Endothelial cell of umbilical vein (primary cell): ENCODE measurements at regions not wholly inside any gene's neighbourhood (a gene's known extent, or its start where the extent isn't known, plus 50 kb on each side); places are given as distances from the start of the nearest gene placed in this dataset.

ENCODE experiments used
- BruUV-seq: library from RNA; stranded (reverse); fragments of 400-500 nt; replicated peaks from 2 replicates; lab custom pipeline; 2021; lab: Mats Ljungman, UMichigan
- CTCF ChIA-PET: fragments of 300-600, 350-600 bp; sonication (Branson Sonifier 250); formaldehyde crosslinking; loops from one replicate; lab custom pipeline; 2021; ENCODE audit warnings: antibody characterized with exemption, inconsistent platforms; lab: Charles Lee
- POLR2A ChIA-PET: fragments of 300-600, 350-600 bp; sonication (Branson Sonifier 250); formaldehyde crosslinking; loops from one replicate; lab custom pipeline; 2021; ENCODE audit warnings: antibody characterized with exemption, inconsistent platforms; lab: Charles Lee
- DNase-seq: peaks from one replicate; pipeline ENCODE4 v3.0.0-alpha.2; 2011; ENCODE audit warnings: low read depth, low spot score
- FAIRE-seq: peaks from 2 replicates; lab custom pipeline; 2011; peaks lifted over from hg19 to GRCh38; lab: Jason Lieb, UNC
- H2AFZ ChIP-seq: 2 replicates; pipeline ENCODE4 v1.6.0; 2012; ENCODE audit warnings: low read depth, low read length, control low read depth, inconsistent platforms
- H3K27ac ChIP-seq: 2 replicates; pipeline ENCODE4 v1.5.1; 2011; ENCODE audit warnings: low read depth, mild to moderate bottlenecking, control low read depth, low read length, moderate library complexity; ENCODE audit not compliant: insufficient read depth
- H3K27me3 ChIP-seq, 2 experiments: 2 replicates each; pipeline versions ENCODE4 v1.6.0 to v1.6.1; 2011; ENCODE audit warnings: low read length in 2 of 2, mixed read lengths in 1 of 2; ENCODE audit not compliant: control insufficient read depth in 2 of 2, insufficient read depth in 2 of 2
- H3K36me3 ChIP-seq, 2 experiments: 2 replicates in 1 of 2; 3 replicates in 1 of 2; pipeline ENCODE4 v1.5.1; 2011; ENCODE audit warnings: low read length in 2 of 2, mild to moderate bottlenecking in 1 of 2, moderate library complexity in 1 of 2; ENCODE audit not compliant: control insufficient read depth in 2 of 2, insufficient read depth in 2 of 2; ENCODE audit errors: extremely low read depth in 1 of 2
- H3K4me1 ChIP-seq: 3 replicates; pipeline ENCODE4 v1.5.1; 2011; ENCODE audit warnings: mild to moderate bottlenecking, low read length; ENCODE audit not compliant: control insufficient read depth, insufficient read depth; ENCODE audit errors: extremely low read depth
- H3K4me2 ChIP-seq: 2 replicates; pipeline ENCODE4 v1.6.1; 2011; ENCODE audit warnings: low read length, control low read depth, mixed read lengths; ENCODE audit not compliant: insufficient read depth
- H3K4me3 ChIP-seq, 3 experiments: fragments of 200-600 bp in 1 of 3; sonication (generic), shearing (Covaris generic) in 1 of 3; replicated peaks in 1 of 3; 2 replicates each; pipeline ENCODE4 v1.5.1; 2011 to 2016; ENCODE audit warnings: control low read depth in 3 of 3, low read length in 3 of 3, mild to moderate bottlenecking in 2 of 3, inconsistent platforms in 1 of 3, low read depth in 1 of 3, moderate library complexity in 1 of 3; ENCODE audit not compliant: insufficient read depth in 1 of 3
- H3K79me2 ChIP-seq: 2 replicates; pipeline ENCODE4 v1.6.0; 2012; ENCODE audit warnings: low read length, inconsistent platforms; ENCODE audit not compliant: control insufficient read depth, insufficient read depth
- H3K9ac ChIP-seq: replicated peaks from 2 replicates; pipeline ENCODE3; 2011; ENCODE audit warnings: low read length, control low read depth; ENCODE audit not compliant: insufficient read depth; ENCODE audit errors: extremely low read depth
- H3K9me1 ChIP-seq: replicated peaks from 3 replicates; pipeline ENCODE4 v1.6.0; 2011; ENCODE audit warnings: mild to moderate bottlenecking, low read length; ENCODE audit not compliant: control insufficient read depth, insufficient read depth; ENCODE audit errors: extremely low read depth
- H3K9me3 ChIP-seq: replicated peaks from 2 replicates; pipeline ENCODE4 v1.5.1; 2012; ENCODE audit warnings: low read length, inconsistent platforms; ENCODE audit not compliant: control insufficient read depth, insufficient read depth
- H4K20me1 ChIP-seq: replicated peaks from 2 replicates; pipeline ENCODE3; 2011; ENCODE audit warnings: mild to moderate bottlenecking, low read length; ENCODE audit not compliant: control insufficient read depth, insufficient read depth; ENCODE audit errors: extremely low read depth
- CTCF ChIP-seq, 2 donors: IDR thresholded peaks; 1 replicate in 1 of 2; 2 replicates in 1 of 2; pipeline ENCODE4 v1.5.1; 2011; ENCODE audit warnings: low read length in 2 of 2, mild to moderate bottlenecking in 2 of 2, moderate library complexity in 2 of 2, control low read depth in 1 of 2, inconsistent platforms in 1 of 2, low read depth in 1 of 2; ENCODE audit not compliant: insufficient read depth in 1 of 2; ENCODE audit errors: extremely low read depth in 1 of 2
- EZH2 ChIP-seq: IDR thresholded peaks from 2 replicates; pipeline ENCODE4 v1.6.1; 2012; ENCODE audit warnings: borderline replicate concordance, low read depth, mild to moderate bottlenecking, moderate library complexity, low read length, inconsistent platforms; ENCODE audit not compliant: severe bottlenecking
- FOS ChIP-seq: IDR thresholded peaks from 2 replicates; pipeline ENCODE4 v1.6.1; 2011; ENCODE audit warnings: mild to moderate bottlenecking, low read length, moderate library complexity, borderline replicate concordance; ENCODE audit not compliant: insufficient read depth
- GATA2 ChIP-seq: IDR thresholded peaks from 2 replicates; pipeline ENCODE4 v1.7.0; 2011; ENCODE audit warnings: low read depth, mild to moderate bottlenecking, moderate library complexity, mixed read lengths, low read length; ENCODE audit not compliant: insufficient read length, insufficient read depth
- JUN ChIP-seq: IDR thresholded peaks from 2 replicates; pipeline ENCODE4 v1.6.1; 2011; ENCODE audit warnings: borderline replicate concordance, low read depth; ENCODE audit not compliant: insufficient read length, insufficient read depth
- MAX ChIP-seq: IDR thresholded peaks from 2 replicates; pipeline ENCODE4 v1.6.1; 2011; ENCODE audit not compliant: insufficient read depth, insufficient read length
- MYC ChIP-seq: IDR thresholded peaks from one replicate; pipeline ENCODE4 v1.6.1; 2011; ENCODE audit warnings: mild to moderate bottlenecking, low read depth, low read length
- POLR2A ChIP-seq: IDR thresholded peaks from 2 replicates; pipeline ENCODE4 v1.6.1; 2012; ENCODE audit warnings: low read depth, mild to moderate bottlenecking, control low read depth, low read length
- POLR2AphosphoS5 ChIP-seq: IDR thresholded peaks from 2 replicates; pipeline ENCODE4 v1.6.1; 2012; ENCODE audit warnings: low read depth, mild to moderate bottlenecking, control low read depth, low read length, moderate library complexity; ENCODE audit not compliant: insufficient read depth
- dilution Hi-C: fragments of 300-500 bp; cut with MboI; formaldehyde crosslinking; loops from one replicate; pipeline ENCODE4 v1.15.0; 2019; ENCODE audit warnings: low sequenced_read_pairs; ENCODE audit not compliant: extremely low pct_ligation_motif_present
- intact Hi-C: fragments of 100-400 bp; cut with micrococcal nuclease; formaldehyde crosslinking; loops from one replicate; pipeline ENCODE4 v1.10.0; 2022

- POLR2A ChIA-PET = no interaction called here
- intact Hi-C loops (no loop called here), dilution Hi-C loops (no loop called here)
- no TSS peak for BruUV-seq
- DNase-seq (no peak), FAIRE-seq (no peak)
- Histone ChIP-seq H2AFZ (no peak overlapping the region), H3K9me3 (no peaks in the 10 kb centered on the region), H3K27ac (no peak overlapping the region), H3K4me3 (no peak overlapping the region), H3K4me2 (no peak overlapping the region), H4K20me1 (no peaks in the 10 kb centered on the region), H3K9ac (no peak overlapping the region), H3K79me2 (no peaks in the 10 kb centered on the region), H3K27me3 (no peaks in the 10 kb centered on the region), H3K4me1 (no peaks in the 10 kb centered on the region), H3K36me3 (no peaks in the 10 kb centered on the region), H3K9me1 (no peaks in the 10 kb centered on the region)
- CTCF ChIA-PET = no interaction called here
- no peak for TF ChIP-seq POLR2AphosphoS5
- TF ChIP-seq MYC = no peak
- no peak for TF ChIP-seq JUN
- TF ChIP-seq CTCF (IDR thresholded peaks at IDR 0.05; ENCODE audit: extremely low read depth in 1 of 2, insufficient read depth in 1 of 2, low read depth in 1 of 2, low read length in 2 of 2) = no peak
These were observed 166.5 kb downstream of the RTP5 start for GRCh38 chr2:242035858-242036652.

GRCh38 chr2:242036653-242036950 lies 167.1 kb downstream of the RTP5 start:
- TF ChIP-seq MYC = no peak
- TF ChIP-seq GATA2 = no peak
- TF ChIP-seq POLR2AphosphoS5 = no peak
- TF ChIP-seq CTCF (IDR thresholded peaks at IDR 0.05; ENCODE audit: extremely low read depth in 1 of 2, insufficient read depth in 1 of 2, low read depth in 1 of 2, low read length in 2 of 2) = no peak
- no peak for TF ChIP-seq FOS
- no peak for TF ChIP-seq POLR2A
- TF ChIP-seq MAX = no peak
- TF ChIP-seq JUN = no peak
- TF ChIP-seq EZH2 = no peak
- Histone ChIP-seq H3K4me3 (no peak overlapping the region), H4K20me1 (no peaks in the 10 kb centered on the region), H3K4me1 (no peaks in the 10 kb centered on the region), H3K79me2 (no peaks in the 10 kb centered on the region), H3K27ac (no peak overlapping the region), H3K9ac (no peak overlapping the region), H3K27me3 (no peaks in the 10 kb centered on the region), H3K4me2 (no peak overlapping the region), H3K9me1 (no peaks in the 10 kb centered on the region), H2AFZ (no peak overlapping the region), H3K9me3 (no peaks in the 10 kb centered on the region), H3K36me3 (no peaks in the 10 kb centered on the region)
- intact Hi-C loops = no loop called here
- dilution Hi-C loops = no loop called here
- DNase-seq (no peak), FAIRE-seq (no peak)
- ChIA-PET CTCF (no interaction called here), POLR2A (no interaction called here)
- no TSS peak for BruUV-seq
